DND-41 (cell line): ENCODE measurements at regions not wholly inside any gene's neighbourhood (a gene's known extent, or its start where the extent isn't known, plus 50 kb on each side); places are given as distances from the start of the nearest gene placed in this dataset.

Source experiments
- ATAC-seq: fragments of 200-7000 bp; cut with Tn5 transposase; 3 replicates; pipeline ENCODE4 v1.9.1; 2021; ENCODE audit warnings: low read depth; ENCODE audit not compliant: insufficient read depth
- DNase-seq: peaks from one replicate; pipeline ENCODE4 v3.0.0-alpha.2; 2020
- H2AFZ ChIP-seq: 2 replicates; pipeline ENCODE4 v1.6.0; 2012; ENCODE audit warnings: low read depth, low read length
- H3K27ac ChIP-seq: 2 replicates; pipeline ENCODE4 v1.5.1; 2012; ENCODE audit warnings: low read length, inconsistent platforms
- H3K27me3 ChIP-seq: fragments of 200-600 bp; sonication (generic); 2 replicates; pipeline ENCODE4 v1.6.0; 2012; ENCODE audit warnings: low read length, mild to moderate bottlenecking, inconsistent platforms; ENCODE audit not compliant: insufficient read depth, poor library complexity
- H3K36me3 ChIP-seq: 2 replicates; pipeline ENCODE4 v1.5.1; 2012; ENCODE audit warnings: low read length, inconsistent platforms; ENCODE audit not compliant: insufficient read depth
- H3K4me1 ChIP-seq: 2 replicates; pipeline ENCODE4 v1.5.1; 2012; ENCODE audit warnings: mild to moderate bottlenecking, low read length; ENCODE audit not compliant: insufficient read depth
- H3K4me2 ChIP-seq: 2 replicates; pipeline ENCODE4 v1.6.0; 2012; ENCODE audit warnings: mild to moderate bottlenecking, moderate library complexity, low read length, inconsistent platforms; ENCODE audit not compliant: insufficient read depth
- H3K4me3 ChIP-seq, 2 experiments: fragments of 200-600 bp in 1 of 2; shearing (Covaris generic) in 1 of 2; 2 replicates each; pipeline ENCODE4 v1.5.1; 2012 to 2016; ENCODE audit warnings: inconsistent platforms in 2 of 2, low read length in 2 of 2, mild to moderate bottlenecking in 2 of 2, low read depth in 1 of 2, moderate library complexity in 1 of 2
- H3K79me2 ChIP-seq: 2 replicates; pipeline ENCODE4 v1.6.0; 2012; ENCODE audit warnings: low read length, inconsistent platforms; ENCODE audit not compliant: insufficient read depth
- H3K9ac ChIP-seq: 2 replicates; pipeline ENCODE4 v1.6.0; 2012; ENCODE audit warnings: low read depth, mild to moderate bottlenecking, inconsistent platforms, low read length, moderate library complexity
- H3K9me3 ChIP-seq: 2 replicates; pipeline ENCODE4 v1.5.1; 2012; ENCODE audit warnings: low read length, moderate library complexity, mild to moderate bottlenecking, inconsistent platforms; ENCODE audit not compliant: insufficient read depth, severe bottlenecking
- H4K20me1 ChIP-seq: 2 replicates; pipeline ENCODE4 v1.6.0; 2012; ENCODE audit warnings: low read length; ENCODE audit not compliant: insufficient read depth
- EZH2 ChIP-seq: IDR thresholded peaks from 3 replicates; pipeline ENCODE4 v1.6.1; 2012; ENCODE audit warnings: borderline replicate concordance, low read depth, mild to moderate bottlenecking, moderate library complexity, low read length, inconsistent platforms; ENCODE audit not compliant: severe bottlenecking
- TF ChIP-seq, protein P1 (sequence below): IDR thresholded peaks from 2 replicates; pipeline ENCODE4 v1.5.1; 2012; ENCODE audit warnings: borderline replicate concordance, low read length, moderate library complexity, mild to moderate bottlenecking; ENCODE audit not compliant: poor library complexity, severe bottlenecking; ENCODE audit errors: extremely low read depth

DNA sequence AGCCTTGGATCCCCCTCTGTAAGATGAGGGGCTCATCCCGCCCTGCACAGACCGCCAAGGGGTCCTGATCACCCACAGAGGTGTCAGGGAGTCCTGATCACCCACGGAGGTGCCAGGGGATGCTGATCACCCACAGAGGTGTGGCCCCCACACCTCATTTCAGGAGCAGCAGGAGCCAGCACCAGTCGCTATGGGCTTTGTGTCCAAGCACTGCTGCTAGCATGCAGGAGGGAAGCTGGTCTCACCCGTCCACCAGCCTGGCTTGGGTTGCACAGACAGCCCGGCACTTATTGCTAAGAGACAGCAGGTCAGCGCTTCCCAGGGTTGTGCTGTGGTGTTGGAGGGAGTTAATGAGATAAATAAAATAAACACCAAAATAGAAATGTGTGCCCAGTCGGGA, 88.5 kb downstream of the ADRA2C start:
- H3K9ac ChIP-seq: no peak overlapping the region
- H3K36me3 ChIP-seq: no peaks in the 10 kb centered on the region
- H3K4me2 ChIP-seq: no peak overlapping the region
- no peaks in the 10 kb centered on the region for H3K4me1 ChIP-seq
- H4K20me1 ChIP-seq: no peaks in the 10 kb centered on the region; the same call in 1 of the 2 replicates
- H2AFZ ChIP-seq: no peak overlapping the region
- DNase-seq (no peak), ATAC-seq (no peak)
- TF ChIP-seq EZH2: no peak
- TF ChIP-seq, protein P1, sequence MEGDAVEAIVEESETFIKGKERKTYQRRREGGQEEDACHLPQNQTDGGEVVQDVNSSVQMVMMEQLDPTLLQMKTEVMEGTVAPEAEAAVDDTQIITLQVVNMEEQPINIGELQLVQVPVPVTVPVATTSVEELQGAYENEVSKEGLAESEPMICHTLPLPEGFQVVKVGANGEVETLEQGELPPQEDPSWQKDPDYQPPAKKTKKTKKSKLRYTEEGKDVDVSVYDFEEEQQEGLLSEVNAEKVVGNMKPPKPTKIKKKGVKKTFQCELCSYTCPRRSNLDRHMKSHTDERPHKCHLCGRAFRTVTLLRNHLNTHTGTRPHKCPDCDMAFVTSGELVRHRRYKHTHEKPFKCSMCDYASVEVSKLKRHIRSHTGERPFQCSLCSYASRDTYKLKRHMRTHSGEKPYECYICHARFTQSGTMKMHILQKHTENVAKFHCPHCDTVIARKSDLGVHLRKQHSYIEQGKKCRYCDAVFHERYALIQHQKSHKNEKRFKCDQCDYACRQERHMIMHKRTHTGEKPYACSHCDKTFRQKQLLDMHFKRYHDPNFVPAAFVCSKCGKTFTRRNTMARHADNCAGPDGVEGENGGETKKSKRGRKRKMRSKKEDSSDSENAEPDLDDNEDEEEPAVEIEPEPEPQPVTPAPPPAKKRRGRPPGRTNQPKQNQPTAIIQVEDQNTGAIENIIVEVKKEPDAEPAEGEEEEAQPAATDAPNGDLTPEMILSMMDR: no peak
- no peak overlapping the region for H3K27ac ChIP-seq
- H3K79me2 ChIP-seq: no peaks in the 10 kb centered on the region
- H3K4me3 ChIP-seq: no peak overlapping the region
- peaks cover 3% of the 10 kb centered on the region for H3K27me3 ChIP-seq
- H3K9me3 ChIP-seq: no peaks in the 10 kb centered on the region

DNA sequence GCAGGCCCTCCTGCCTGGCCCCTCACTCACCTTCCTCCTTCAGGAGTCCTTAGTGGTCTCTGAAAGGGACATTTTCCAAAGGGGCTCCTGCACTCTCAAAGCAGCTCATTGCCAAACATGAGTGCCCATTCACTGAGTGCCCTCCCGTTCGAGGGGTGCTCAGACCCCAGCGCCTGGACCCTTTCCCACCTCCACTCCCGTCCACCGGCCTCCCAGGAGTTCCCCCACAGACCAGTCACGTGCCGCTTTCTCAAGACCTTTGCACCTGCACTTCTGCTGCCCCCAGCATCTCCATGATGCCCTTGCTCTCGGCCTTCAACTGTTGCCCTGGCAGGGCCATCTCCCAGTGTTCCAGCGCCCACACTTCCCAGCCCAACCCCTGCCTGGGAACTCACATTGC, 89.5 kb downstream of the ADRA2C start:
- DNase-seq (no peak), ATAC-seq (no peak)
- Histone ChIP-seq H2AFZ (no peak overlapping the region), H3K36me3 (no peaks in the 10 kb centered on the region), H3K4me2 (no peak overlapping the region), H3K27ac (no peak overlapping the region), H3K4me3 (no peak overlapping the region), H3K27me3 (peaks cover 3% of the 10 kb centered on the region), H3K79me2 (no peaks in the 10 kb centered on the region), H3K9ac (no peak overlapping the region), H3K4me1 (no peaks in the 10 kb centered on the region), H4K20me1 (no peaks in the 10 kb centered on the region; the same call in 1 of the 2 replicates), H3K9me3 (no peaks in the 10 kb centered on the region)
- TF ChIP-seq EZH2: no peak
- TF ChIP-seq, protein P1: no peak

DNA sequence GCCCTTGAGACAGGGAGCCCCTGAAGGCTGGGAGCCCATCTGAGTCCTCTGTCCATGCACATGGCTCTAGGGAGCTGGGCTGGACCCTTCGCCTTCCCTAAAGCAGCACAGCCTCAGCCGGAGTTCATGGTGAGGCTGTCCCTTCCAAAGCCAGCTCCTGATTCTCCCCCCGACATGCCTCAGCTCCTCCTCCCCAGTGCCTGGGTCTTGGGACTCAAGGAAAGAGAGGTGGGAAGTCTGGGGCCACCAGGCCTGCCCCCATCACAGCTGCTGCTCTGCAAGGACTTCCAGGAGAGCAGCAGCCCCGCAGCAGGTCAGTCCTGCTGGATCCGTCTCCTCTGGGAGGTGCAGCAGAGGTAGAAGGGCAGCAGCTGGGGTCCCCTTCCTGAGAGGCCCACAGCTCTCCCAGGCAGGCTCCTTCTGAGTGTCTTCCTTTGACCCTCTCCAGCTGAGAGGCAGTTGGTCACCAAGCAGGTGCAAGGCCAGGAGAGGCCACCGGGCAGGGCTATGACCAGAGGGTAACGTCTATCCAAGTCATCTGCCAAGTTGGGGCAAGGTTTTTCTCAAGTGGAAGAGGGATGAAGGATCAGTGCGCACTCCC, 90.5 kb downstream of the ADRA2C start:
- no peak for DNase-seq

More for the DNA sequence above, 90.5 kb downstream of the ADRA2C start:
- H3K9ac ChIP-seq: no peak overlapping the region
- no peak overlapping the region for H3K4me2 ChIP-seq
- no peak overlapping the region for H2AFZ ChIP-seq
- no peak for ATAC-seq
- no peaks in the 10 kb centered on the region for H3K9me3 ChIP-seq
- TF ChIP-seq, protein P1: no peak
- no peak for TF ChIP-seq EZH2
- H3K27me3 ChIP-seq: peaks cover 3% of the 10 kb centered on the region
- no peaks in the 10 kb centered on the region for H3K79me2 ChIP-seq
- H4K20me1 ChIP-seq: no peaks in the 10 kb centered on the region; the same call in 1 of the 2 replicates
- H3K4me3 ChIP-seq: no peak overlapping the region
- no peaks in the 10 kb centered on the region for H3K36me3 ChIP-seq
- no peaks in the 10 kb centered on the region for H3K4me1 ChIP-seq
- no peak overlapping the region for H3K27ac ChIP-seq
